BJ (cell line): ENCODE measurements at regions not wholly inside any gene's neighbourhood (a gene's known extent, or its start where the extent isn't known, plus 50 kb on each side); places are given as distances from the start of the nearest gene placed in this dataset.

Experiments
- CTCF ChIA-PET: fragments of 350-600 bp; formaldehyde crosslinking; extraction: SDS; loops from one replicate; lab custom pipeline; 2021; ENCODE audit warnings: antibody characterized with exemption, inconsistent platforms; lab: Yijun Ruan, JAX
- POLR2A ChIA-PET: fragments of 300-600 bp; sonication (Branson Sonifier 250); formaldehyde crosslinking; extraction: SDS; loops from one replicate; lab custom pipeline; 2021; ENCODE audit warnings: antibody characterized with exemption; lab: Charles Lee
- DNase-seq: peaks from one replicate; pipeline ENCODE4 v3.0.0-alpha.2; 2011; ENCODE audit warnings: low read depth
- H3K27me3 ChIP-seq: 2 replicates; pipeline ENCODE4 v1.6.0; 2011; ENCODE audit warnings: low read length; ENCODE audit not compliant: control insufficient read depth, insufficient read depth
- H3K36me3 ChIP-seq: 2 replicates; pipeline ENCODE4 v1.5.1; 2011; ENCODE audit warnings: low read length; ENCODE audit not compliant: control insufficient read depth, insufficient read depth
- H3K4me3 ChIP-seq: 2 replicates; pipeline ENCODE4 v1.5.1; 2011; ENCODE audit warnings: low read depth, mild to moderate bottlenecking, control low read depth, low read length
- TF ChIP-seq, protein P1 (sequence below): IDR thresholded peaks from 2 replicates; pipeline ENCODE4 v1.5.1; 2011; ENCODE audit warnings: low read depth, mild to moderate bottlenecking, control low read depth, inconsistent platforms, low read length, moderate library complexity; ENCODE audit not compliant: insufficient read depth

DNA sequence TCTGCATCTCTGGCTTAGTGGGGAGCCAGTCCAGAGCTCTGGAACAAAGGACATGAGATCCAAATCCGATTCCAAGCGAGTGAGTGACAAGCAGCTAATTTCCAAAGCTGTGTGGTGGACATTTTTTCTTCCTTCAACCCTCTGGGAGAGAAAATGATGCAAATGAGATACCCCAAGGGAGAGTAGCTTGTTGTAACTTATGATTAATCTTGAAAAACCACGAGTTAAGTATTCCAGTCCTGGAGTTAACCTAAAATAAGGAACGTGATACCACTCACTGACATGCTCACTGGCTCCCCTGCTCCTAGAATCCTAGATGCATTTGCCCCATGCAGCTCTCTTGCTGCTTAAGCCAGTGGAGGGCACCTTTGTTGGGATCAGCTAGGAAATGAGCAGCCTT is 116.0 kb upstream of the HABP2 start:
- Histone ChIP-seq H3K36me3 (no peaks in the 10 kb centered on the region), H3K4me3 (no peak overlapping the region), H3K27me3 (peaks cover 3% of the 10 kb centered on the region; the same call in 1 of the 2 replicates)
- CTCF ChIA-PET: interaction anchor here (1.2 to 1.6 kb wide), 3 partner anchors 14 to 34 kb away, joined by 3 to 10 read pairs (median 4); no protein-coding TSS in a partner anchor
- no peak for DNase-seq
- TF ChIP-seq, protein P1, sequence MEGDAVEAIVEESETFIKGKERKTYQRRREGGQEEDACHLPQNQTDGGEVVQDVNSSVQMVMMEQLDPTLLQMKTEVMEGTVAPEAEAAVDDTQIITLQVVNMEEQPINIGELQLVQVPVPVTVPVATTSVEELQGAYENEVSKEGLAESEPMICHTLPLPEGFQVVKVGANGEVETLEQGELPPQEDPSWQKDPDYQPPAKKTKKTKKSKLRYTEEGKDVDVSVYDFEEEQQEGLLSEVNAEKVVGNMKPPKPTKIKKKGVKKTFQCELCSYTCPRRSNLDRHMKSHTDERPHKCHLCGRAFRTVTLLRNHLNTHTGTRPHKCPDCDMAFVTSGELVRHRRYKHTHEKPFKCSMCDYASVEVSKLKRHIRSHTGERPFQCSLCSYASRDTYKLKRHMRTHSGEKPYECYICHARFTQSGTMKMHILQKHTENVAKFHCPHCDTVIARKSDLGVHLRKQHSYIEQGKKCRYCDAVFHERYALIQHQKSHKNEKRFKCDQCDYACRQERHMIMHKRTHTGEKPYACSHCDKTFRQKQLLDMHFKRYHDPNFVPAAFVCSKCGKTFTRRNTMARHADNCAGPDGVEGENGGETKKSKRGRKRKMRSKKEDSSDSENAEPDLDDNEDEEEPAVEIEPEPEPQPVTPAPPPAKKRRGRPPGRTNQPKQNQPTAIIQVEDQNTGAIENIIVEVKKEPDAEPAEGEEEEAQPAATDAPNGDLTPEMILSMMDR: no peak
- POLR2A ChIA-PET: no interaction called here

DNA sequence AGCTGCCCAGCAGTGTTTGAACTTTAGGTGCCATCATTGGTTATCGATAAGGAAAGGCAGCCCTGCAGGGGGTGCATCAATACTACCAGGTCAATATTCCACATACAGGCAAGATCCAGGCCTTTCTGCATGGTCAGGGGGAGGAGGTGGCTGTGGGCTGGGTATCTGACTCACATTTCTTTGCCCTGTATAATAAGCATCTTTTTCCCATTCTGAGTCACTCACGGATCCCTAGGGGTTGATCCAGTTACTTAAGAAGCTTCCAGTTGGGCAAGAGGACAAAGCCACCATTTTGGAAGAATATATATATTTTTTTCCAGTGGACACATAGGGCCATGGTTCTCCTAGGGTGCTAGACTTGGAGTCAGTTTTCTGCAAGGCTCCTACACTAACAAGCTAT is 114.2 kb upstream of the HABP2 start:
- CTCF ChIA-PET: interaction anchor here (0.9 kb wide), 1 partner anchor 13 kb away, joined by 3 read pairs; no protein-coding TSS in a partner anchor

DNA sequence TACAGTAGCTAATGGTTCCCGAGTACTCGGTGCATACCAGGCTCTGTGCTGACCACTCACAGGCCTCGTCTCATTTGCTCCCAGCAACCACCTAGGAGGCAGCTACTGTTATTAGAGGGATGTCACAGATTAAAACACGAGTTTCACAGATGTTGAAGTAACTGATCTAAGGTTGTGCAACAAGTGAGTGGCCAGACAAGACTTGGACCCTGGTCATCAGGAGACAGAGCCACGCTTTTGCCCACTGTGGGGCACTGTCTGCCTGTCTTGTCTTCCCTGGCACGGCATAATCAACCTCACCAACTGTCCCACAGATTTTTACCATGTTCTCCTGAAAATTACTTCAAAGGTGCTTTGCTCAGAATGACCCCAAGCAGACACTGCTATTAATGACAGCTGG is 111.6 kb upstream of the HABP2 start:
- Histone ChIP-seq H3K4me3 (no peak overlapping the region), H3K36me3 (no peaks in the 10 kb centered on the region), H3K27me3 (peaks cover 6% of the 10 kb centered on the region)
- TF ChIP-seq, protein P1: no peak; the same call in 1 of the 2 replicates
- DNase-seq: no peak
- ChIA-PET CTCF (interaction anchor here (0.7 to 5.3 kb wide), 11 partner anchors 8 to 123 kb away, joined by 3 to 45 read pairs (median 4); no protein-coding TSS in a partner anchor), POLR2A (no interaction called here)

More for the DNA sequence above, 114.2 kb upstream of the HABP2 start:
- no peak for DNase-seq
- Histone ChIP-seq H3K4me3 (no peak overlapping the region), H3K27me3 (peaks cover 2% of the 10 kb centered on the region; the same call in 1 of the 2 replicates), H3K36me3 (no peaks in the 10 kb centered on the region)
- TF ChIP-seq, protein P1: no peak
- POLR2A ChIA-PET: no interaction called here

DNA sequence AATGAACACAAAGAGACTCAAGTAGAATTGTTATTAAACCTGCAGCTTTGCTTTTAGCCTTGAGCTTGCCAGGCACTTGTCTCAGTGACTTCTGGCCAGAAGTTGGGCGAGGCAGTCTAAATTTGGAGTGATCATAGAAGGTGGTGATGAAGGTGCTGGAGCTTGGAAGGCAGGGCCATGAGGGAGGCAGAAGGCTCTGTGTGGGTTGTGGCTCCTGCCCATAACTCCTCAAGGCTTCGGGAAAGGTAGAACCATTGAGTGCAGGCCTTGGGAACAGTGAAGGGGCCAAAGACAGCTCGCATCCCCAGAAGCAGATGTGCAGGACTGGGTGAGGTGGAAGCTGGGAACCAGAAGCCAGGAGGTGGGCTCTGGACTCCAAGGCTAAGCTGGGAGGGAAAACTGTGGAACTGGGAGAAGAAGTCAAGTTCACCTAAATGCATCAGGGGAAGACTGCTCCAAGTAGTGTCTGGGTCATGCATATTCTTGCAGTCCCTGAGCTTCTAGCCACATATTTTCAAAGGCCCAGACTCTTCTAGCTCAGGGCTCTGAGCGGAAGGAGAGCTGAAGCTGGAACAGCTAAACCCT is 111.1 kb upstream of the HABP2 start:
- DNase-seq: no peak
- TF ChIP-seq, protein P1: no peak
- ChIA-PET POLR2A (no interaction called here), CTCF (interaction anchor here (0.8 to 5.3 kb wide), 8 partner anchors 9 to 123 kb away, joined by 3 to 45 read pairs (median 8); no protein-coding TSS in a partner anchor)
- H3K36me3 ChIP-seq: no peaks in the 10 kb centered on the region
- H3K4me3 ChIP-seq: no peak overlapping the region
- H3K27me3 ChIP-seq: peaks cover 6% of the 10 kb centered on the region

DNA sequence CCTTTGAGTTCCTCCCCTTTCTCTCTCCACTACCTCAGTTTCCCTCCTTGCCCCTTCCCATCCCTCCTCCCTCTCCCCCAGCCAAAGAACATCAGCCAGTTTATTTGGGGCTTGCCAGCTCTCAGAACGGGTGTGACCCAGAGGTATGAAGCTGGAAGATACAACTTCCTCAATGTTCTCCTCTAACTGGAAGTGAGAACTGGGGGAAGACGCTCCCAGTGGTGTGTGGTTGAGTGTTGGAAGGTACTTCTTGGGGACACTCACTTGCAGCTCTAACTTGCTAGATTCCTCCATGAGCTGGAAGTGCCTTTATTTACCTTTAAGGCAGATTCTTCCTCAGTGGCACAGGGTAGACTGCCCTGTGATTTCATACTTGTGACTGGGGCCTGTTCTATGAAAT is 110.5 kb upstream of the HABP2 start:
- Histone ChIP-seq H3K27me3 (peaks cover 7% of the 10 kb centered on the region), H3K4me3 (no peak overlapping the region), H3K36me3 (no peaks in the 10 kb centered on the region)
- CTCF ChIA-PET: interaction anchor here (0.8 to 5.3 kb wide), 7 partner anchors 11 to 122 kb away, joined by 3 to 45 read pairs (median 11); no protein-coding TSS in a partner anchor
- DNase-seq: no peak
- POLR2A ChIA-PET: no interaction called here
- TF ChIP-seq, protein P1: no peak
